Activated naive CD8-positive, alpha-beta T cell treated with anti-CD3 and anti-CD28 coated beads, Interleukin-2, amount 10 ng/mL, durations not matched to agents 7 days and 5 days (primary cell): ENCODE measurements at regions not wholly inside any gene's neighbourhood (a gene's known extent, or its start where the extent isn't known, plus 50 kb on each side); places are given as distances from the start of the nearest gene placed in this dataset.

ENCODE experiments used
- ATAC-seq: fragments of 150-1000 bp; cut with Tn5 transposase; one replicate; pipeline ENCODE4 v1.10.0; 2021; ENCODE audit warnings: low read depth, moderate library complexity
- POLR2A ChIA-PET: fragments of 350-600 bp; sonication (Branson Sonifier 250); formaldehyde crosslinking; loops from one replicate; lab custom pipeline; 2021; ENCODE audit warnings: antibody characterized with exemption; lab: Charles Lee
- DNase-seq: peaks from one replicate; pipeline ENCODE4 v3.0.0; 2021
- H3K27ac Mint-ChIP-seq: one replicate; pipeline ENCODE4 v1.8.0; 2022; ENCODE audit warnings: mild to moderate bottlenecking, mixed read lengths
- H3K27me3 Mint-ChIP-seq: one replicate; pipeline ENCODE4 v1.8.0; 2022; ENCODE audit warnings: mild to moderate bottlenecking, moderate library complexity, mixed read lengths
- H3K36me3 Mint-ChIP-seq: one replicate; pipeline ENCODE4 v1.8.0; 2021; ENCODE audit warnings: mild to moderate bottlenecking, mixed read lengths
- H3K4me1 Mint-ChIP-seq: one replicate; pipeline ENCODE4 v1.8.0; 2021; ENCODE audit warnings: mixed read lengths
- H3K4me3 Mint-ChIP-seq: one replicate; pipeline ENCODE4 v1.8.0; 2022; ENCODE audit warnings: mild to moderate bottlenecking, moderate library complexity, mixed read lengths
- H3K9me3 Mint-ChIP-seq: one replicate; pipeline ENCODE4 v1.8.0; 2021; ENCODE audit warnings: mixed read lengths

- DNase-seq = no peak
- POLR2A ChIA-PET = no interaction called here
- Mint-ChIP-seq H3K27ac (no peak overlapping the region), H3K27me3 (peaks cover 7% of the 10 kb centered on the region), H3K9me3 (peaks cover 5% of the 10 kb centered on the region), H3K36me3 (peaks cover 2% of the 10 kb centered on the region), H3K4me1 (no peaks in the 10 kb centered on the region), H3K4me3 (no peak overlapping the region)
- no peak for ATAC-seq
Measured at GRCh38 chr1:212205006-212205405, 80.2 kb upstream of the PPP2R5A start.

GRCh38 chr1:212205843-212206242 is 79.4 kb upstream of the PPP2R5A start:
- Mint-ChIP-seq H3K27ac (no peak overlapping the region), H3K4me3 (no peak overlapping the region), H3K27me3 (peaks cover 7% of the 10 kb centered on the region), H3K9me3 (peaks cover 3% of the 10 kb centered on the region), H3K4me1 (no peaks in the 10 kb centered on the region), H3K36me3 (peaks cover under 1% of the 10 kb centered on the region)
- no peak for ATAC-seq
- no peak for DNase-seq
- POLR2A ChIA-PET = interaction anchor here (0.5 kb wide), 1 partner anchor 102 kb away, joined by 3 read pairs; no protein-coding TSS in a partner anchor

GRCh38 chr1:212207118-212207517 is 78.1 kb upstream of the PPP2R5A start:
- Mint-ChIP-seq H3K36me3 (no peaks in the 10 kb centered on the region), H3K4me1 (no peaks in the 10 kb centered on the region), H3K4me3 (no peak overlapping the region), H3K27ac (no peak overlapping the region), H3K9me3 (peaks cover 2% of the 10 kb centered on the region), H3K27me3 (peaks cover 7% of the 10 kb centered on the region)
- POLR2A ChIA-PET = interaction anchor here (0.6 kb wide), 1 partner anchor 48 kb away, joined by 3 read pairs; no protein-coding TSS in a partner anchor
- ATAC-seq = no peak
- DNase-seq = no peak

GRCh38 chr1:212207822-212208520 is 77.2 kb upstream of the PPP2R5A start:
- Mint-ChIP-seq H3K27me3 (peaks cover 7% of the 10 kb centered on the region), H3K4me1 (no peaks in the 10 kb centered on the region), H3K36me3 (no peaks in the 10 kb centered on the region), H3K27ac (no peak overlapping the region), H3K9me3 (peaks cover 2% of the 10 kb centered on the region), H3K4me3 (no peak overlapping the region)
- POLR2A ChIA-PET = interaction anchor here (0.6 kb wide), 1 partner anchor 47 kb away, joined by 3 read pairs; no protein-coding TSS in a partner anchor
- DNase-seq (no peak), ATAC-seq (no peak)

- POLR2A ChIA-PET = no interaction called here
- H3K27ac Mint-ChIP-seq = no peak overlapping the region
Measured at GRCh38 chr1:212208978-212209644, 76.1 kb upstream of the PPP2R5A start.

GRCh38 chr1:212211371-212211770 is 73.8 kb upstream of the PPP2R5A start:
- H3K4me1 Mint-ChIP-seq = peaks cover 3% of the 10 kb centered on the region
- no peak overlapping the region for H3K4me3 Mint-ChIP-seq
- no peaks in the 10 kb centered on the region for H3K27me3 Mint-ChIP-seq
- H3K9me3 Mint-ChIP-seq = no peaks in the 10 kb centered on the region
- ATAC-seq = no peak
- DNase-seq = no peak
- POLR2A ChIA-PET = no interaction called here
- no peaks in the 10 kb centered on the region for H3K36me3 Mint-ChIP-seq
- H3K27ac Mint-ChIP-seq = no peak overlapping the region

More at GRCh38 chr1:212208978-212209644, 76.1 kb upstream of the PPP2R5A start:
- Mint-ChIP-seq H3K27me3 (peaks cover 7% of the 10 kb centered on the region), H3K4me3 (no peak overlapping the region), H3K9me3 (no peaks in the 10 kb centered on the region), H3K36me3 (no peaks in the 10 kb centered on the region), H3K4me1 (no peaks in the 10 kb centered on the region)
- ATAC-seq (no peak), DNase-seq (no peak)

GRCh38 chr1:212212343-212212742 is 72.9 kb upstream of the PPP2R5A start:
- no peaks in the 10 kb centered on the region for H3K9me3 Mint-ChIP-seq
- peaks cover 4% of the 10 kb centered on the region for H3K27me3 Mint-ChIP-seq
- peaks cover 3% of the 10 kb centered on the region for H3K4me1 Mint-ChIP-seq
- H3K4me3 Mint-ChIP-seq = no peak overlapping the region
- no peak for DNase-seq
- H3K36me3 Mint-ChIP-seq = peaks cover 1% of the 10 kb centered on the region
- no peak for ATAC-seq
- H3K27ac Mint-ChIP-seq = no peak overlapping the region
- POLR2A ChIA-PET = no interaction called here

- POLR2A ChIA-PET = no interaction called here
- no peak overlapping the region for H3K4me3 Mint-ChIP-seq
- H3K27me3 Mint-ChIP-seq = peaks cover 4% of the 10 kb centered on the region
- peaks cover 3% of the 10 kb centered on the region for H3K4me1 Mint-ChIP-seq
- no peak for DNase-seq
- ATAC-seq = no peak
- H3K36me3 Mint-ChIP-seq = peaks cover 1% of the 10 kb centered on the region
- no peak overlapping the region for H3K27ac Mint-ChIP-seq
- H3K9me3 Mint-ChIP-seq = no peaks in the 10 kb centered on the region
Measured at GRCh38 chr1:212212906-212213305, 72.3 kb upstream of the PPP2R5A start.

- peaks cover 4% of the 10 kb centered on the region for H3K27me3 Mint-ChIP-seq
- peaks cover 1% of the 10 kb centered on the region for H3K36me3 Mint-ChIP-seq
- no peaks in the 10 kb centered on the region for H3K9me3 Mint-ChIP-seq
- peaks cover 8% of the 10 kb centered on the region for H3K4me1 Mint-ChIP-seq
- no peak overlapping the region for H3K4me3 Mint-ChIP-seq
- DNase-seq = no peak
- no peak overlapping the region for H3K27ac Mint-ChIP-seq
- ATAC-seq = no peak
- POLR2A ChIA-PET = no interaction called here
Measured at GRCh38 chr1:212213784-212214183, 71.4 kb upstream of the PPP2R5A start.

- H3K27me3 Mint-ChIP-seq = peaks cover 4% of the 10 kb centered on the region
- no peak for ATAC-seq
- no peak overlapping the region for H3K4me3 Mint-ChIP-seq
- DNase-seq = no peak
- H3K9me3 Mint-ChIP-seq = no peaks in the 10 kb centered on the region
- POLR2A ChIA-PET = no interaction called here
- H3K27ac Mint-ChIP-seq = peak overlapping the region; percentile 13
- H3K4me1 Mint-ChIP-seq = peaks cover 11% of the 10 kb centered on the region
- peaks cover 1% of the 10 kb centered on the region for H3K36me3 Mint-ChIP-seq
Measured at GRCh38 chr1:212214325-212214724, 70.9 kb upstream of the PPP2R5A start.

- Mint-ChIP-seq H3K9me3 (no peaks in the 10 kb centered on the region), H3K4me3 (no peak overlapping the region), H3K36me3 (peaks cover 1% of the 10 kb centered on the region), H3K4me1 (peaks cover 11% of the 10 kb centered on the region), H3K27ac (no peak overlapping the region), H3K27me3 (peaks cover 4% of the 10 kb centered on the region)
- POLR2A ChIA-PET = no interaction called here
- ATAC-seq (no peak), DNase-seq (no peak)
Measured at GRCh38 chr1:212215910-212216309, 69.3 kb upstream of the PPP2R5A start.

- peaks cover 1% of the 10 kb centered on the region for H3K36me3 Mint-ChIP-seq
- POLR2A ChIA-PET = no interaction called here
- H3K4me3 Mint-ChIP-seq = no peak overlapping the region
- no peak for ATAC-seq
- H3K27ac Mint-ChIP-seq = no peak overlapping the region
- peaks cover 4% of the 10 kb centered on the region for H3K27me3 Mint-ChIP-seq
- DNase-seq = no peak
- H3K9me3 Mint-ChIP-seq = no peaks in the 10 kb centered on the region
- H3K4me1 Mint-ChIP-seq = peaks cover 11% of the 10 kb centered on the region
Measured at GRCh38 chr1:212217633-212218032, 67.6 kb upstream of the PPP2R5A start.

GRCh38 chr1:212218065-212218464 is 67.1 kb upstream of the PPP2R5A start:
- ATAC-seq (no peak), DNase-seq (no peak)
- no peak overlapping the region for H3K4me3 Mint-ChIP-seq
- no peak overlapping the region for H3K27ac Mint-ChIP-seq
- H3K9me3 Mint-ChIP-seq = no peaks in the 10 kb centered on the region
- POLR2A ChIA-PET = no interaction called here
- H3K36me3 Mint-ChIP-seq = peaks cover 1% of the 10 kb centered on the region
- peaks cover 11% of the 10 kb centered on the region for H3K4me1 Mint-ChIP-seq
- H3K27me3 Mint-ChIP-seq = peaks cover 4% of the 10 kb centered on the region

GRCh38 chr1:212218911-212219310 is 66.3 kb upstream of the PPP2R5A start:
- Mint-ChIP-seq H3K4me3 (no peak overlapping the region), H3K9me3 (no peaks in the 10 kb centered on the region), H3K4me1 (peaks cover 12% of the 10 kb centered on the region), H3K27ac (no peak overlapping the region), H3K36me3 (peaks cover 1% of the 10 kb centered on the region), H3K27me3 (peaks cover 4% of the 10 kb centered on the region)
- no peak for DNase-seq
- POLR2A ChIA-PET = no interaction called here
- ATAC-seq = no peak
